Natural killer cell (primary cell): ENCODE measurements at regions not wholly inside any gene's neighbourhood (a gene's known extent, or its start where the extent isn't known, plus 50 kb on each side); places are given as distances from the start of the nearest gene placed in this dataset.
"Not testable (repeated sequence)": the region's sequence is repeated elsewhere in the genome, so short reads cannot be mapped to it uniquely, and the experiment has no call there.

Experiments
- ATAC-seq, 3 donors: fragments of 150-1000 bp in 2 of 3; fragments of 200-7000 bp in 1 of 3; cut with Tn5 transposase; 1 replicate in 1 of 3; 2 replicates in 2 of 3; pipeline ENCODE4 v1.10.0; 2021; ENCODE audit warnings: mild to moderate bottlenecking in 2 of 3, moderate library complexity in 2 of 3
- DNase-seq, 2 donors: peaks; one replicate each; pipeline versions ENCODE4 v3.0.0 to v3.0.0-alpha.2; 2013 to 2021; ENCODE audit warnings: mixed read lengths in 1 of 2
- H3K27ac ChIP-seq: one replicate; pipeline ENCODE4 v1.5.1; 2013; ENCODE audit warnings: mild to moderate bottlenecking, low read length
- H3K27me3 ChIP-seq: one replicate; pipeline ENCODE4 v1.6.1; 2013; ENCODE audit warnings: low read length; ENCODE audit not compliant: control insufficient read depth, insufficient read depth
- H3K36me3 ChIP-seq: one replicate; pipeline ENCODE4 v1.6.1; 2013; ENCODE audit warnings: low read length; ENCODE audit not compliant: control insufficient read depth, insufficient read depth
- H3K4me1 ChIP-seq: one replicate; pipeline ENCODE4 v1.6.1; 2013; ENCODE audit warnings: low read length; ENCODE audit not compliant: control insufficient read depth, insufficient read depth
- H3K4me3 ChIP-seq: one replicate; pipeline ENCODE4 v1.5.1; 2013; ENCODE audit warnings: low read length
- H3K9me3 ChIP-seq: one replicate; pipeline ENCODE4 v1.6.1; 2013; ENCODE audit warnings: low read length; ENCODE audit not compliant: control insufficient read depth, insufficient read depth
- H3K27ac Mint-ChIP-seq, 2 donors: one replicate each; pipeline ENCODE4 v1.8.0; 2022; ENCODE audit warnings: mild to moderate bottlenecking in 2 of 2, mixed read lengths in 2 of 2, moderate library complexity in 1 of 2
- H3K27me3 Mint-ChIP-seq, 2 donors: one replicate each; pipeline ENCODE4 v1.8.0; 2022; ENCODE audit warnings: low read depth in 2 of 2, mixed read lengths in 2 of 2
- H3K36me3 Mint-ChIP-seq: one replicate; pipeline ENCODE4 v1.8.0; 2022; ENCODE audit warnings: mixed read lengths
- H3K4me1 Mint-ChIP-seq, 2 donors: one replicate each; pipeline ENCODE4 v1.8.0; 2022; ENCODE audit warnings: mixed read lengths in 2 of 2
- H3K4me3 Mint-ChIP-seq: one replicate; pipeline ENCODE4 v1.8.0; 2022; ENCODE audit warnings: mild to moderate bottlenecking, moderate library complexity, mixed read lengths
- H3K9me3 Mint-ChIP-seq, 2 donors: one replicate each; pipeline ENCODE4 v1.8.0; 2022; ENCODE audit warnings: mixed read lengths in 2 of 2
- CTCF ChIP-seq: fragments of 200-600 bp; IDR thresholded peaks from one replicate; pipeline ENCODE4 v1.8.0; 2022; ENCODE audit warnings: antibody characterized with exemption
- WGBS: methylation state at CpG from one replicate; pipeline ENCODE4 v1.1.7; 2013; ENCODE audit warnings: missing lambda C conversion rate; ENCODE audit not compliant: insufficient coverage; 5-methylcytosine and 5-hydroxymethylcytosine counted together
- intact Hi-C: fragments of 100-400 bp; cut with micrococcal nuclease; formaldehyde crosslinking; loops from one replicate; pipeline ENCODE4 v1.14.2; 2022

GRCh38 chr12:104906695-104907094 is 51.4 kb downstream of the SLC41A2 start:
- Histone ChIP-seq H3K27me3 (no peaks in the 10 kb centered on the region), H3K4me1 (no peaks in the 10 kb centered on the region), H3K27ac (no peak overlapping the region), H3K9me3 (no peaks in the 10 kb centered on the region), H3K4me3 (no peak overlapping the region), H3K36me3 (no peaks in the 10 kb centered on the region)
- Mint-ChIP-seq H3K4me3 (no peak overlapping the region), H3K27me3 (peaks cover 0 to 5% of the 10 kb centered on the region in 2 donors), H3K9me3 (no peaks in the 10 kb centered on the region), H3K27ac (no peak overlapping the region), H3K36me3 (no peaks in the 10 kb centered on the region), H3K4me1 (no peaks in the 10 kb centered on the region)
- ATAC-seq (no peak), DNase-seq (no peak)
- intact Hi-C loops: no loop called here
- no peak for TF ChIP-seq CTCF
- WGBS: 94% methylated on average over 6 of the region's 6 CpGs

DNA sequence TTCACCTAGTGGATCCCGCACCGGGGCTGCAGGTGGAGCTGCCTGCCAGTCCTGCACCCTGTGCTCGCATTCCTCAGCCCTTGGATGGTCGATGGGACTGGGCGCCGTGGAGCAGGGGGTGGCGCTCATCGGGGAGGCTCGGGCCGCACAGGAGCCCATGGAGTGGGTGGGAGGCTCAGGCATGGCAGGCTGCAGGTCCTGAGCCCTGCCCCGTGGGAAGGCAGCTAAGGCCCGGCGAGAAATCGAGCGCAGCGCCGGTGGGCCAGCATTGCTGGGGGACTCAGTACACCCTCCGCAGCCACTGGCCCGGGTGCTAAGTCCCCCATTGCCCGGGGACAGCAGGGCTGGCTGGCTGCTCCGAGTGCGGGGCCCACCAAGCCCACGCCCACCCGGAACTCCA is 52.6 kb downstream of the SLC41A2 start:
- 97% methylated on average over 23 of the region's 24 CpGs for WGBS
- H3K4me1 Mint-ChIP-seq, DNase-seq, intact Hi-C loops, H3K27ac ChIP-seq, H3K36me3 ChIP-seq, H3K4me3 Mint-ChIP-seq, H3K9me3 ChIP-seq, H3K9me3 Mint-ChIP-seq, ATAC-seq, H3K27me3 ChIP-seq, H3K4me3 ChIP-seq, H3K4me1 ChIP-seq, H3K27ac Mint-ChIP-seq, H3K36me3 Mint-ChIP-seq, H3K27me3 Mint-ChIP-seq: not testable (repeated sequence)

- Histone ChIP-seq H3K9me3 (no peaks in the 10 kb centered on the region), H3K36me3 (no peaks in the 10 kb centered on the region), H3K4me1 (no peaks in the 10 kb centered on the region), H3K27ac (no peak overlapping the region), H3K4me3 (no peak overlapping the region), H3K27me3 (no peaks in the 10 kb centered on the region)
- DNase-seq (no peak), ATAC-seq (no peak)
- no peak overlapping the region for H3K27ac Mint-ChIP-seq
- TF ChIP-seq CTCF: no peak
- no peaks in the 10 kb centered on the region for H3K4me1 Mint-ChIP-seq
- WGBS: 90% methylated on average over 2 of the region's 5 CpGs
- no peaks in the 10 kb centered on the region for H3K9me3 Mint-ChIP-seq
- no peak overlapping the region for H3K4me3 Mint-ChIP-seq
- peaks cover 0 to 8% of the 10 kb centered on the region in 2 donors for H3K27me3 Mint-ChIP-seq
- peaks cover 7% of the 10 kb centered on the region for H3K36me3 Mint-ChIP-seq
- intact Hi-C loops: no loop called here
These were observed 54.3 kb downstream of the SLC41A2 start for GRCh38 chr12:104903648-104904423.

DNA sequence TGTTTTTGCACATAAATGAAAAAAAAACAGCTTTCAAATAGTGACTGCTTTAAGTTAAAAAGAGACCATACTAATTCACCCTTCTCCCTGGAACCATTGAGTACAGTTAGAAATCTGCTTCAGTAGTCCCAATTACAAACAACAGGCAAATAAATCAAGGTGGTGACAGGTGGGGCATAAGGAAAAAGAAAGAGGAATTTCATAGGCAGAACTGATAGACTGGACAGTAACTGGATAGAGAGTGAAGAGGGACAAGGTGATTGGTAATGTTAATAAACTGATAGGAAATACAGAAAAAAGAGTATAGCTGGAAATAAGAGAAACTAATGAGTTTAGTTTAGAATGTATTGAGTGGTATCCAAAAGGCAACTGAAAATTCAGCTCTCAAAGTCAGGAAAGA is 56.0 kb downstream of the SLC41A2 start:
- H3K4me3 Mint-ChIP-seq: no peak overlapping the region
- no peak overlapping the region for H3K4me3 ChIP-seq
- no peak overlapping the region for H3K27ac Mint-ChIP-seq
- H3K36me3 Mint-ChIP-seq: peaks cover 7% of the 10 kb centered on the region
- no peaks in the 10 kb centered on the region for H3K4me1 ChIP-seq
- H3K27me3 Mint-ChIP-seq: peaks cover 0 to 8% of the 10 kb centered on the region in 2 donors
- no peak for TF ChIP-seq CTCF
- intact Hi-C loops: no loop called here
- no peaks in the 10 kb centered on the region for H3K36me3 ChIP-seq
- H3K9me3 Mint-ChIP-seq: peaks cover 0 to 2% of the 10 kb centered on the region in 2 donors
- no peak overlapping the region for H3K27ac ChIP-seq
- DNase-seq: no peak
- no peak for ATAC-seq
- H3K9me3 ChIP-seq: no peaks in the 10 kb centered on the region
- H3K4me1 Mint-ChIP-seq: no peaks in the 10 kb centered on the region
- no peaks in the 10 kb centered on the region for H3K27me3 ChIP-seq
